Islet precursor cell (in vitro differentiated cells): ENCODE measurements at regions not wholly inside any gene's neighbourhood (a gene's known extent, or its start where the extent isn't known, plus 50 kb on each side); places are given as distances from the start of the nearest gene placed in this dataset.
A peak's percentile ranks its signal among the peaks of the same experiment; 100 is the strongest.
"Not testable (repeated sequence)": the region's sequence is repeated elsewhere in the genome, so short reads cannot be mapped to it uniquely, and the experiment has no call there.

Source experiments
- DNase-seq: peaks from one replicate; pipeline ENCODE4 v3.0.0-alpha.2; 2018

DNA sequence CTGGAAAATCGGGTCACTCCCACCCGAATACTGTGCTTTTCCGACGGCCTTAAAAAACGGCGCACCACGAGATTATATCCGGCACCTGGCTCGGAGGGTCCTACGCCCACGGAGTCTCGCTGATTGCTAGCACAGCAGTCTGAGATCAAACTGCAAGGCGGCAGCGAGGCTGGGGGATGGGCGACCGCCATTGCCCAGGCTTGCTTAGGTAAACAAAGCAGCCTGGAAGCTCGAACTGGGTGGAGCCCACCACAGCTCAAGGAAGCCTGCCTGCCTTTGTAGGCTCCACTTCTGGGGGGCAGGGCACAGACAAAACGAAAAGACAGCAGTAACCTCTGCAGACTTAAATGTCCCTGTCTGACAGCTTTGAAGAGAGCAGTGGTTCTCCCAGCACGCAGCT is 132.5 kb upstream of the TLE4 start:
- not testable (repeated sequence) for DNase-seq

DNA sequence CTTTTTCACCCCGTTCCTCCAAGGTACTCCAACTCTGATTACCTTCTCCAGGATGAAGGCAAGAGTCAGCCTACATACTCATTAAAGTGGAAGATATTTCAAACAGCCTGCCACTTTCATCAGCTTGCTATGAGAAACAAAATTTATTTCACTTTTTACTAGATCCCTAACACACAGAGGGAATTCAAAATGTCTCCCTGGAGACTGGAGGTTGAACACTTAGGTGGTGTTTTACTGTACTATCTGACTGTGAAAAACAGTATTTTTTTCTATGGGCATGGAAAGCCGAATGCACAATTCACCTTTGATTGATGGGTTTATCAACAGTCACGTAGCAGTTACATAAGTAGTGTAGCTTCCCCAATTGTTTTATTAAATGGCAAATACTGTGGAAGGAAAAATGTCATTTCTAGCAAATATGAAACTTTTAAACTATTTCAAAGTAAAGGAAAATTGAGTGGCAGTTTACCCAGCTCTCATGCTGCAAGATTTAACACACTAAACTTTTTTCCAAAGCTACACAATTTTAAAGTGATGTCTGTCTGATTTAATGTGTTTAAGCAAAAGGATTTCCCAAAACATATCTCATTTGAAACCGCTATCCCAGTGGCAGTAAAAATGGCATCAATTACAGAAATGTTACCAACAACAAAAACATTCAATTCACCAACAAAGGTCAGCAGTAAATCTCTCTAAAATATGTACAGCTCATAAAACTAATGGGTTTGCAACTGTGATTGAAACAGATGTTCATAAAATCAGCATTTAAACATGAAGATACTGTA is 125.0 kb upstream of the TLE4 start:
- DNase-seq, result no peak

GRCh38 chr9:79447308-79447605 is 124.5 kb upstream of the TLE4 start:
- no peak for DNase-seq

DNA sequence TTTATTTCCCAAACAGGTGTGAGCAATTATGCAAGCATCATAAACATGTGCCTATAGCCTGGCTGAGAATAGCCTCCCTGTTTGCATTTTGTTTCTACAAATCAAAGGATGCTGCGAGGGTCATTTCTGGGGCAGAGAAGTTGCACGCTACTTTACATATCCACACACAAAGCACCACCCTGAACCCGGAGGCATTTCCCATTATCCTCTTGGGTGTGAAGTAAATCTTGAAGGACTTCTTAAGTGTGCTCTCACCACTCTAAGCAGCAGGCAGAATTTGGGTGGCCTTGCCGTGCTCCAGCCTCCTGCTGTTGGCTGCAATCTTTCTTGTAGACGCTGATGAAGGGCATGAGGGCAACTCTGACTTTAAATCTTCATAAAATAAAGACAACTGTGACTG is 124.0 kb upstream of the TLE4 start:
- no peak for DNase-seq

- no peak for DNase-seq
These were observed 119.5 kb upstream of the TLE4 start for GRCh38 chr9:79452265-79452664.

GRCh38 chr9:79461712-79462111 is 110.1 kb upstream of the TLE4 start:
- DNase-seq, result no peak

DNA sequence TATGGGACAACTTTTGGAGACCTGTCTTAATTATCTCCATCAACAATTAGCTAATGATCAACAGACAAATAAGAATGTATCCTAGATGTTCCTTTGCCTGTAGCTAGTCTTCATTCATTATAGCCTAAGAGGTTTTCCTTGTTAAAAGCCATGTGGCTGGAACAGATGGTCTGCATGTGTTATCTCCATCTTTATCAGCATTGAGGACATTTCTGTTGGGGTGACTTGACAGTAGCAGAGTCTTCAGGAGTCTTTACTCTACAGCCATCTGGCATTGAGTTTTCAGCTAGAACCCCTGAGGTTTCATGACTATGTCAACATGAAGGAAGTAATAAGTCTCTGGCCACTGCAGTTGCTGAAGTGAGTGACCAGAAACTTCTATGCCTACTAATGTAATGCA is 106.6 kb upstream of the TLE4 start:
- no peak for DNase-seq

DNA sequence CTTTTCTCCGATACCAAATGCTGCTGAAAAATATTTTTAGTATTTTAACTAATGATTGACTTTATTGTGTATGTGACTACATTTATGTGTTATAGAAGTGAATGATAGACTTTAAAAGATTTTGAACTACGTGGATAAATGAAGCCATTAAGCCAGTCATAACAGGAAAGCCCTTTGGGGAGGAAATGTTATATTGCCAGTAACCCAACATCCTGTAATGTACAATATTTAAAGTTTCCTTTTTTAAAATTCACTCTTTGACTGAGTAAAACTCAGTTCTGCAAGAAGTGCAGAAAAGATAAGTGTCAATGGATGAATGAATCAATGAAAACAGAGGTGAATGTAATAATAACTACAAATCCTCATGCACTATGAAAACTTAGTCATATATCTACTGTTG is 102.6 kb upstream of the TLE4 start:
- DNase-seq, result no peak

DNA sequence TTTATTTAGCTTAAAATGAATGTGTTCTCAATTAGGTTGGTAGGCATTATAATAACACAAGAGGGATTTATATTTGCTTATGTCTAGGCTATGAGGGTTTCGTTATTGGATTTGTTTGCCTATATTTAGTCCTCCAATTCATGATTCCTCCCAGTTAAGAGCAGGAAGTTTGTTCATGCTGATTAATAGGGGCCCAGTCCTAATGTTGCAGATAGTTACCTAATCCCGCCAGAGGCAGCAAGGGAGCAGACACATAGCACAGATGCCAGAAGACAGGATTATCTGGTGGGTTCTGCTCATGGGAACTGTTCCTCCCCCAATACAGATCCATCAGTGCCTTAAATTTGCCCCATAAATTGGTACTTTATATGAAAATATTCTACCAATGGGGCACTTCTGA is 100.8 kb upstream of the TLE4 start:
- DNase-seq, result peak; percentile 54

DNA sequence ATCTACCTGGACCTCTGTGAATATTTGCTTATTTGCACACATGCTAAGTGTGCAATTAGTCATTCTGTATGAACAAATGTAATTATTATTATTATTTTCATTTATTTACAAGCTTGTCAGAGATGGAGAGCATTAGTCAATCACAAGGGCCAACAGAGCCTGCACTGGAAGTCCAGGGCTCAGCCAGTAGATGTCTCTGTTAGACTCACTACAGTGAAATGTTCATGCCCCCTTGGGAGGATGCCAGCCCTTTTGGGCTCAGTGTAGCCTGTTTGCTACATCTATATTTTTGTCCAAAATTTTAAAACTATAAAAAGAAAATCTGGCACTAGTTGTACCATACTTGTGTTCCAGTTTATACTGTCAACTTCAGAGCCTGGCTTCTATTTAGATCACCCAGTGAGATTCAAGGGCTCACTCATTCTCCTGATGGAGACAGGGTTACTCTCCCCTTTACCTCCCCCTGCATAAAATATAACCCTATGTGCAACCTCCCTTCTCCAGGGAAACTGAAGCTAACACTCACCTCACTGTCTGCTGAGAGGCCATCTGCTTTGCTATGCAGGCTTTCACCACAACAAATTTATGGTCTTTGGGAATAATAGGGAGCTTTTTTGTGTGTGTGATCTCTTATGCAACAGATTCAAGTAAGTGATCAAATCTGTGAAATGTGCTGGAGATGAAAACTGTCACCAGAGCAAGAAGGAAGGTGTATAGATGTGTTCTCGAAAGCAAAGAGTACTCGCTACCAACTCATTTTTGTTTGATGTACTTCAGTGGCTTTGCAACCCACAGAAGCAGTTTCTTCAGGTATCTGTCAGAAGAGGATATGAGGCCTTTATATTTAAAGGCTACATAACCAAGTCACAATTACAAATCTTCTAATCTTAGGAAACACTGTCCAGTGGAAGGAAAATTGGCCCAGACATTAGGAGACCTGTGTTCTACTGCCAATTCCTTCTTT is 99.9 kb upstream of the TLE4 start:
- peak; percentile 52 for DNase-seq

DNA sequence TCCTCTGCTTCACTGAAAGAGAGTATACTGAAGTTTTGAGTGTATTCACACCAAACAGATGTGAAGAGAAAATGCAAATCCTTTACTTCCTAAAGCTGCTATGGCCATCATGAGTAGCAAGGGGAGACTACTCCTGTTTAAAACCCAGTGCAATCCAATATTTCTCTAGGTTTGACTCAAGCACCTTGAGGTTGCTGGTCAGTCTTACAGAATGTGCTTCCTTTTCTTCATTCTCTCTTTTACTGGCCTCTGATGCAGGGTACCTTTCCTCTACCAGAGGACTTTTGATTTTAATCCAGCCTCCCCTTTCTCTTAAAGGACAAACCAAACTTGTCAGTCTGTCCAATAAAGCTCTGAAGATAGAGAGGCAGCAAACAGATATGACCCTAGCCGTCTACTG is 98.1 kb upstream of the TLE4 start:
- DNase-seq, result no peak

GRCh38 chr9:79477241-79477840 is 94.4 kb upstream of the TLE4 start:
- no peak for DNase-seq

- peak; percentile 72 for DNase-seq
These were observed 93.6 kb upstream of the TLE4 start for GRCh38 chr9:79477955-79478771.

DNA sequence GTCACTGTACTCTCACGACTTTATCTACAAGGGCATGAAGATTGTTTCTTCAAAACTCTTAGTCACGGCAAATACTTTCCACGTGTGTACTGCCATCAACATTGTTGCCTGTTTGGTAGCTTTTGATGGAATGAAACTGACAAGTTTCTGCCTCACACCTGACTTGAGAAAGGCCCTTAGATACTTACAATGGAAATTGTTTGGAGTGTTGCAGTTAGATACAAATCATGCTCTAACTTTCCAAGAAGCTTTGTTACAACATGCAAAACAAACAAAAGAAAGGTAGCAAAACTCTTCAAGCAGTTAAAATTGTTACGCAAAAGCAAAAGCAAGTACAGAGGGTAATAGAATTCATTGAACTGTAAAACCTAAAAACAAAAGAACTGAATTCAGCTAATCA is 91.1 kb upstream of the TLE4 start:
- DNase-seq, result no peak

- DNase-seq, result no peak
These were observed 89.8 kb upstream of the TLE4 start for GRCh38 chr9:79481846-79482477.

- DNase-seq, result no peak
These were observed 86.5 kb upstream of the TLE4 start for GRCh38 chr9:79485258-79485657.

GRCh38 chr9:79489261-79490000 is 82.3 kb upstream of the TLE4 start:
- DNase-seq, result peak; percentile 92

DNA sequence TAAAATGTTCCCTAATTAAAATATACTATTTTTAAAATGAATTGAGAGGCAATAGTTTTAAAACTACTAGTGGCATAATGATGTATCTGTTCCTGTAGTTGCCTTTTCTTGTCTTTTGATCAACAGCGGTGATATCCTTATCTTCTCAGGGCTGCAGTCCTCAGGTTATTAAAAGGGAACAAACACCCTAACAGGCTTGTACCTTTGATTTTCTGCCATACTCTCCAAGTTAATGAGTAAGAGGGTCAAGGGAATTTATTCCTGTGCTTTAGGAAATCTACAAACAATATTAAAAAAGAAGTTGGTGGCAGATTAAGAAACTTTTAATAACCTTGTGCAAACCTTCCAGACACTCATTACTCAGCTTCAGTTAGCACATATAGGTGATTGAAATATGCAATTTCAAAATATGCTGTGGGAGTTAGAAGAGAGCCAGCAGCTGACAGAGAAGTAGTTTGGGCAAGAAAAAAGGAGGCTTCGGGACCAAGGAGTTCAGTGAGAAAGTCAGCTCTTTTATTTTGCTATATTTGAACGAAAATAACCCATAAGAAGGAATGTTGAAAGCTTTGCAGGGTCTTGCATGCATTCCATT is 81.0 kb upstream of the TLE4 start:
- DNase-seq, result no peak

GRCh38 chr9:79492092-79493009 is 79.4 kb upstream of the TLE4 start:
- DNase-seq, result no peak

DNA sequence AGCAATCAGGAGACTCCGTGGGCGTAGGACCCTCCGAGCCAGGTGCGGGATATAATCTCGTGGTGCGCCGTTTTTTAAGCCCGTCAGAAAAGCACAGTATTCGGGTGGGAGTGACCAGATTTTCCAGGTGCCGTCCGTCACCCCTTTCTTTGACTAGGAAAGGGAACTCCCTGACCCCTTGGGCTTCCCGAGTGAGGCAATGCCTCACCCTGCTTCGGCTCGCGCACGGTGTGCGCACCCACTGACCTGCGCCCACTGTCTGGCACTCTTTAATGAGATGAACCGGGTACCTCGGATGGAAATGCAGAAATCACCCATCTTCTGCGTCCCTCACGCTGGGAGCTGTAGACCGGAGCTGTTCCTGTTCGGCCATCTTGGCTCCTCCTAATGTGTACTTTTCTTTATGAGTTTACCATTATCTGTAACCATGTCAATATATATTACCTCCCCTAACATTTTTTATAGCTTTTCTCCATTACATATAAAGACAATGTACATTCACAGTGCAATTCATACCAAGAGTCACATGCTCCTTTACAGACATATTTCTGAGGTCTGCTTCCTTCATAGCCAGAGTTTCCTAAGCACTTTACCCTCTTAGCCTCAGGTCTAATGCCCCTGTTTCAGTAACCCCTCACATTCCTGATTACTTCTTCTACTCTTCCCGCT is 71.4 kb upstream of the TLE4 start:
- not testable (repeated sequence) for DNase-seq
